CD4-positive, alpha-beta memory T cell (primary cell): ENCODE measurements at regions not wholly inside any gene's neighbourhood (a gene's known extent, or its start where the extent isn't known, plus 50 kb on each side); places are given as distances from the start of the nearest gene placed in this dataset.

Experiments
- CTCF ChIA-PET: fragments of 350-600 bp; sonication (Branson Sonifier 250); formaldehyde crosslinking; loops from one replicate; lab custom pipeline; 2021; ENCODE audit warnings: inconsistent platforms; ENCODE audit not compliant: partially characterized antibody; lab: Charles Lee
- POLR2A ChIA-PET: fragments of 350-600 bp; sonication (Branson Sonifier 250); formaldehyde crosslinking; loops from one replicate; lab custom pipeline; 2021; ENCODE audit not compliant: partially characterized antibody; lab: Charles Lee
- DNase-seq, 5 donors: peaks; one replicate each; pipeline versions ENCODE4 v3.0.0 to v3.0.0-alpha.2; 2020 to 2022; ENCODE audit warnings: mixed read lengths in 1 of 5
- H3K27ac ChIP-seq: one replicate; pipeline ENCODE4 v1.7.0; 2013; ENCODE audit warnings: low read depth, low read length
- H3K27me3 ChIP-seq: 2 replicates; pipeline ENCODE4 v1.7.0; 2013; ENCODE audit warnings: mild to moderate bottlenecking, low read length, moderate library complexity; ENCODE audit not compliant: insufficient read depth
- H3K36me3 ChIP-seq: 2 replicates; pipeline ENCODE4 v1.7.0; 2013; ENCODE audit warnings: mild to moderate bottlenecking, low read length, moderate library complexity; ENCODE audit not compliant: insufficient read depth
- H3K4me1 ChIP-seq: 2 replicates; pipeline ENCODE4 v1.7.0; 2013; ENCODE audit warnings: mild to moderate bottlenecking, low read length, moderate library complexity; ENCODE audit not compliant: insufficient read depth
- H3K4me3 ChIP-seq, 2 donors: one replicate each; pipeline ENCODE4 v1.7.0; 2013; ENCODE audit warnings: low read length in 2 of 2, mild to moderate bottlenecking in 1 of 2
- H3K9me3 ChIP-seq, 2 donors: one replicate each; pipeline ENCODE4 v1.7.0; 2013; ENCODE audit warnings: low read length in 2 of 2, control low read depth in 1 of 2; ENCODE audit not compliant: control insufficient read depth in 1 of 2
- H3K27ac Mint-ChIP-seq, 7 donors: one replicate each; pipeline ENCODE4 v1.8.0; 2020 to 2021; ENCODE audit warnings: mixed read lengths in 7 of 7, mild to moderate bottlenecking in 6 of 7, inconsistent platforms in 3 of 7, moderate library complexity in 3 of 7
- H3K27me3 Mint-ChIP-seq, 2 donors: one replicate each; pipeline ENCODE4 v1.8.0; 2020 to 2021; ENCODE audit warnings: mixed read lengths in 2 of 2
- H3K36me3 Mint-ChIP-seq, 2 donors: one replicate each; pipeline ENCODE4 v1.8.0; 2020 to 2021; ENCODE audit warnings: mixed read lengths in 2 of 2, inconsistent platforms in 1 of 2, mild to moderate bottlenecking in 1 of 2
- H3K4me1 Mint-ChIP-seq, 4 donors: one replicate each; pipeline ENCODE4 v1.8.0; 2020 to 2021; ENCODE audit warnings: mixed read lengths in 4 of 4, mild to moderate bottlenecking in 1 of 4
- H3K4me3 Mint-ChIP-seq, 8 donors: one replicate each; pipeline ENCODE4 v1.8.0; 2020 to 2021; ENCODE audit warnings: mixed read lengths in 8 of 8, mild to moderate bottlenecking in 7 of 8, moderate library complexity in 6 of 8, inconsistent platforms in 3 of 8
- H3K9me3 Mint-ChIP-seq, 8 donors: one replicate each; pipeline ENCODE4 v1.8.0; 2020 to 2021; ENCODE audit warnings: mixed read lengths in 8 of 8, mild to moderate bottlenecking in 5 of 8, inconsistent platforms in 3 of 8, moderate library complexity in 1 of 8
- intact Hi-C: fragments of 100-400 bp; cut with micrococcal nuclease; formaldehyde crosslinking; loops from one replicate; pipeline ENCODE4 v1.15.1; 2023

GRCh38 chr14:38904959-38905358 is 198.1 kb downstream of the SEC23A start:
- H3K9me3 ChIP-seq = no peaks in the 10 kb centered on the region
- Mint-ChIP-seq H3K4me3 (no peak overlapping the region), H3K27ac (no peak overlapping the region), H3K27me3 (peaks cover 2 to 7% of the 10 kb centered on the region in 2 donors), H3K4me1 (no peaks in the 10 kb centered on the region), H3K36me3 (no peaks in the 10 kb centered on the region), H3K9me3 (peaks cover 0 to 2% (median 0%) of the 10 kb centered on the region in 8 donors)
- DNase-seq = no peak
- no peak overlapping the region for H3K27ac ChIP-seq
- H3K4me1 ChIP-seq = no peaks in the 10 kb centered on the region
- intact Hi-C loops = no loop called here
- H3K27me3 ChIP-seq = peaks cover 3% of the 10 kb centered on the region
- H3K4me3 ChIP-seq = no peak overlapping the region
- ChIA-PET POLR2A (no interaction called here), CTCF (no interaction called here)
- H3K36me3 ChIP-seq = no peaks in the 10 kb centered on the region

GRCh38 chr14:38901791-38902190 is 201.2 kb downstream of the SEC23A start:
- intact Hi-C loops = no loop called here
- Mint-ChIP-seq H3K4me1 (no peaks in the 10 kb centered on the region), H3K27me3 (peaks cover 2% of the 10 kb centered on the region in 2 donors), H3K27ac (no peak overlapping the region), H3K4me3 (no peak overlapping the region), H3K36me3 (no peaks in the 10 kb centered on the region), H3K9me3 (peaks cover 0 to 2% (median 0%) of the 10 kb centered on the region in 8 donors)
- no peak for DNase-seq
- Histone ChIP-seq H3K27ac (no peak overlapping the region), H3K36me3 (no peaks in the 10 kb centered on the region), H3K4me1 (no peaks in the 10 kb centered on the region), H3K4me3 (no peak overlapping the region), H3K9me3 (no peaks in the 10 kb centered on the region), H3K27me3 (peaks cover 3% of the 10 kb centered on the region)
- ChIA-PET CTCF (no interaction called here), POLR2A (no interaction called here)

GRCh38 chr14:38900887-38901286 is 202.1 kb downstream of the SEC23A start:
- Histone ChIP-seq H3K9me3 (no peaks in the 10 kb centered on the region), H3K4me3 (no peak overlapping the region), H3K4me1 (no peaks in the 10 kb centered on the region), H3K36me3 (no peaks in the 10 kb centered on the region), H3K27ac (no peak overlapping the region), H3K27me3 (peaks cover 3% of the 10 kb centered on the region)
- no peak overlapping the region for H3K4me3 Mint-ChIP-seq
- H3K27me3 Mint-ChIP-seq = peaks cover 2% of the 10 kb centered on the region in 2 donors
- H3K4me1 Mint-ChIP-seq = no peaks in the 10 kb centered on the region
- CTCF ChIA-PET = no interaction called here
- H3K27ac Mint-ChIP-seq = no peak overlapping the region
- H3K36me3 Mint-ChIP-seq = no peaks in the 10 kb centered on the region
- POLR2A ChIA-PET = no interaction called here
- intact Hi-C loops = no loop called here
- DNase-seq = no peak
- peaks cover 0 to 2% (median 0%) of the 10 kb centered on the region in 8 donors for H3K9me3 Mint-ChIP-seq

- Histone ChIP-seq H3K36me3 (no peaks in the 10 kb centered on the region), H3K9me3 (no peaks in the 10 kb centered on the region), H3K4me3 (no peak overlapping the region), H3K4me1 (no peaks in the 10 kb centered on the region), H3K27ac (no peak overlapping the region), H3K27me3 (no peaks in the 10 kb centered on the region)
- ChIA-PET CTCF (no interaction called here), POLR2A (no interaction called here)
- Mint-ChIP-seq H3K36me3 (no peaks in the 10 kb centered on the region), H3K4me1 (no peaks in the 10 kb centered on the region), H3K27ac (no peak overlapping the region), H3K4me3 (no peak overlapping the region), H3K27me3 (peaks cover 10 to 11% of the 10 kb centered on the region in 2 donors), H3K9me3 (no peaks in the 10 kb centered on the region)
- no peak for DNase-seq
- intact Hi-C loops = no loop called here
Measured at GRCh38 chr14:38887696-38888095, 215.3 kb downstream of the SEC23A start.

- Mint-ChIP-seq H3K36me3 (no peaks in the 10 kb centered on the region), H3K27ac (no peak overlapping the region), H3K27me3 (peaks cover 12% of the 10 kb centered on the region in 2 donors), H3K4me3 (no peak overlapping the region), H3K9me3 (no peaks in the 10 kb centered on the region), H3K4me1 (no peaks in the 10 kb centered on the region)
- H3K27me3 ChIP-seq = peaks cover 3% of the 10 kb centered on the region
- intact Hi-C loops = no loop called here
- H3K4me3 ChIP-seq = no peak overlapping the region
- no peaks in the 10 kb centered on the region for H3K36me3 ChIP-seq
- H3K9me3 ChIP-seq = no peaks in the 10 kb centered on the region
- no peak for DNase-seq
- CTCF ChIA-PET = no interaction called here
- no peaks in the 10 kb centered on the region for H3K4me1 ChIP-seq
- no peak overlapping the region for H3K27ac ChIP-seq
- POLR2A ChIA-PET = no interaction called here
Measured at GRCh38 chr14:38884109-38884508, 218.9 kb downstream of the SEC23A start.

DNA sequence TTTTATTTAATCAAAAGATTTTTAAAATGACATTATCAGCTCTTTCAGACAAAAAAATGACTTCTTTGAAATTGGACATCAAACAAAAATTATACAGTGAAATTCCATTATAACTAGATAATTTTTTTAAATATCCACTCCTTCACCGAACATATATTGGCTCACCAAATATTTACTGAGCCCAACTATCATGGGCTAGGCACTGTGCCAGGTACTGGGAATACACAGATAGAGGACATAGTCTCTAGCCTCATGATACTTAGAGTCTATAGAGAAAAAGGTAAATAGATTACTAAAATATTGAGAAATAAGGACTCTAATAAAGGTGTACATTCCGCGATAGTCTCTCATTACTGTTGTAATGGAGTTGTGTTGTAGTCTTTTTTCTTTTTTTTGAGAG is 219.9 kb downstream of the SEC23A start:
- POLR2A ChIA-PET = no interaction called here
- no peak for DNase-seq

GRCh38 chr14:38882533-38882932 is 220.5 kb downstream of the SEC23A start:
- Histone ChIP-seq H3K4me3 (no peak overlapping the region), H3K27me3 (peaks cover 3% of the 10 kb centered on the region), H3K4me1 (no peaks in the 10 kb centered on the region), H3K27ac (no peak overlapping the region), H3K9me3 (no peaks in the 10 kb centered on the region), H3K36me3 (no peaks in the 10 kb centered on the region)
- no peak overlapping the region for H3K27ac Mint-ChIP-seq
- POLR2A ChIA-PET = no interaction called here
- H3K4me3 Mint-ChIP-seq = no peak overlapping the region
- H3K4me1 Mint-ChIP-seq = no peaks in the 10 kb centered on the region
- DNase-seq = no peak
- H3K27me3 Mint-ChIP-seq = peaks cover 6 to 10% of the 10 kb centered on the region in 2 donors
- H3K9me3 Mint-ChIP-seq = no peaks in the 10 kb centered on the region
- CTCF ChIA-PET = no interaction called here
- intact Hi-C loops = no loop called here
- H3K36me3 Mint-ChIP-seq = no peaks in the 10 kb centered on the region

More for the DNA sequence above, 219.9 kb downstream of the SEC23A start:
- no peaks in the 10 kb centered on the region for H3K36me3 ChIP-seq
- no peaks in the 10 kb centered on the region for H3K4me1 Mint-ChIP-seq
- CTCF ChIA-PET = no interaction called here
- H3K9me3 ChIP-seq = no peaks in the 10 kb centered on the region
- no peaks in the 10 kb centered on the region for H3K4me1 ChIP-seq
- H3K4me3 ChIP-seq = no peak overlapping the region
- peaks cover 8 to 13% of the 10 kb centered on the region in 2 donors for H3K27me3 Mint-ChIP-seq
- intact Hi-C loops = no loop called here
- no peaks in the 10 kb centered on the region for H3K9me3 Mint-ChIP-seq
- no peak overlapping the region for H3K4me3 Mint-ChIP-seq
- no peak overlapping the region for H3K27ac ChIP-seq
- no peak overlapping the region for H3K27ac Mint-ChIP-seq
- H3K36me3 Mint-ChIP-seq = no peaks in the 10 kb centered on the region
- peaks cover 3% of the 10 kb centered on the region for H3K27me3 ChIP-seq
